ENCODE measurements at regions not wholly inside any gene's neighbourhood (a gene's known extent, or its start where the extent isn't known, plus 50 kb on each side); places are given as distances from the start of the nearest gene placed in this dataset.
"Not testable (repeated sequence)": the region's sequence is repeated elsewhere in the genome, so short reads cannot be mapped to it uniquely, and the experiment has no call there.

DNA sequence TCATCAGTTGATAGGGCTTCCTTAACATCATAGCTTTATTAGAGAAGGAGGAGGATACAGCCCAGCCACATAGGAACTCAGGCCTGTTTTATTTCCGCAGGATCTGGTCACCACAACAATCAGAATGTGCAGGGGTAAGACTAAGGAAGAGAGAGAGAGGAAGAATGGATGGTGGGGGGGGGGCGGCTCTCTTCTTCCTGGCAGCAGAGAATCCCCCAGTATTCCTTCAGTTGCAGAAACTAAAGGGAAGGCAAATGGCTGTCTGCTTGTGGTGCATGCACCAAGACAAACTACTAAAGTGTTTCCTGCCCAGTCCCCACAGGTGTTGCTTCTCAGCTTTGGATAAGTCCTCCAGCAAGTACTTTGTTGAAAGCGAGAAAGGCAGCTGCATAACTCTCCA is 96.4 kb upstream of the NBPF19 start:
- H3K4me2 ChIP-seq (ENCODE audit: low read length); CTCF ChIA-PET (ENCODE audit: unreplicated experiment); H3K36me3 ChIP-seq (ENCODE audit: insufficient read depth, low read length); H2AFZ ChIP-seq (ENCODE audit: low read length); BruUV-seq (replicated peaks); H3K4me3 ChIP-seq (ENCODE audit: low read depth, low read length, poor library complexity, severe bottlenecking); H3K9me2 ChIP-seq (ENCODE audit: insufficient read depth, low read length); H3K9me3 ChIP-seq (ENCODE audit: low read length); H3K79me2 ChIP-seq (ENCODE audit: insufficient read depth, low read depth, low read length); intact Hi-C loops (cut with micrococcal nuclease; ENCODE audit: unreplicated experiment); POLR2A ChIA-PET; H4K20me1 ChIP-seq (ENCODE audit: insufficient read depth, low read length); H3K4me1 ChIP-seq (ENCODE audit: insufficient read depth, low read length, poor library complexity, severe bottlenecking); DNase-seq (ENCODE audit: low spot score): not testable (repeated sequence)
- H3K27ac ChIP-seq (ENCODE audit: low read depth, low read length, poor library complexity, severe bottlenecking) = peak overlapping the region; percentile 40

DNA sequence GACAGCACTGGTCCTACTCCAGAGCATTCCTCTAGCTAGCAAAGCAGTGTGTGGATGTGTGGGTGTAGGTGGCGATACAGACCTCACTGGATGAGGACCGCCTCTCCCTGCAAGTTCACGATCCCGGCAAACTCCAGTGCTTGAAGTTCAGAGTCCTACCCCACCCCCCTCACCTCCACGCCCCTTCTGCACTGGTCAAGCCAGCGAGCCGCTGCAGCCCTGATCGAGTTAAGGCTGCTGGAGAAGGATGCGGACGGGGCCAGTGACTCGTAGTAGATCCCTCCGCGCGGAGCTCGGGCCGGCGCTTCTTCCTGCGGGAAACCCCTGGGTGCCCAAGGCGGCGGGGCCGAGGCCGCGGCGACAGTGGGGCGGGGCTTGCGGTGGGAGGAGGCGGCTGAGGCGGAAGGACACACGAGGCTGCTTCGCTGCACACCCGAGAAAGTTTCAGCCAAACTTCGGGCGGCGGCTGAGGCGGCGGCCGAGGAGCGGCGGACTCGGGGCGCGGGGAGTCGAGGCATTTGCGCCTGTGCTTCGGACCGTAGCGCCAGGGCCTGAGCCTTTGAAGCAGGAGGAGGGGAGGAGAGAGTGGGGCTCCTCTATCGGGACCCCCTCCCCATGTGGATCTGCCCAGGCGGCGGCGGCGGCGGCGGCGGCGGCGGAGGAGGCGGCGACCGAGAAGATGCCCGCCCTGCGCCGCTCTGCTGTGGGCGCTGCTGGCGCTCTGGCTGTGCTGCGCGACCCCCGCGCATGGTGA is 84.5 kb upstream of the NBPF19 start:
- BruUV-seq (replicated peaks); H3K27ac ChIP-seq (ENCODE audit: low read depth, low read length, poor library complexity, severe bottlenecking); H3K79me2 ChIP-seq (ENCODE audit: insufficient read depth, low read depth, low read length); H4K20me1 ChIP-seq (ENCODE audit: insufficient read depth, low read length); CTCF ChIA-PET (ENCODE audit: unreplicated experiment); intact Hi-C loops (cut with micrococcal nuclease; ENCODE audit: unreplicated experiment); POLR2A ChIA-PET; H3K4me1 ChIP-seq (ENCODE audit: insufficient read depth, low read length, poor library complexity, severe bottlenecking); H3K9me2 ChIP-seq (ENCODE audit: insufficient read depth, low read length); H3K36me3 ChIP-seq (ENCODE audit: insufficient read depth, low read length); H3K9me3 ChIP-seq (ENCODE audit: low read length): not testable (repeated sequence)
- Histone ChIP-seq H2AFZ (ENCODE audit: low read length) (peak overlapping the region; percentile 54; the same call in 1 of the 2 replicates), H3K4me2 (ENCODE audit: low read length) (peak overlapping the region; percentile 61), H3K4me3 (ENCODE audit: low read depth, low read length, poor library complexity, severe bottlenecking) (peak overlapping the region; percentile 65)
- DNase-seq (ENCODE audit: low spot score) = peak; percentile 60

DNA sequence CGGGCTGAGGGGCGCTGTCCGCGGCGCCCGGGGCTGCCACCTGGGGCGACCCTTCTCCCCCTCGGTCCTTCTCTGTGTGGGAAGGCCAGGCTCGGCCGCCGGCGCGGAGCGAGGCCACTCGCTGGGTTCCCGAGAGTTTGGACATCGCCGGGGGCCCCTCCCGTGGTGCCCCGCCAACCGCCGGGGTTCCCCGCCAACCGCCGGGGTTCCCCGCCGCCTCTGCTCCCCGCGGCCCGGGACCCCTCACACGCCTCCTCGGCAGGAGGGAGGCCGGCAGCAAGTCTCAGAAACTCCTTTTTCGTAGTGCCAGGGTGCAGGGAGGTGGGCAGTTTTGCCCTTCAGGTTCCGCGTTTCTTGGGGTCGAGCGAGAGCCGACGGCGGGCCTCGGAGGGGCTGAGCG is 83.9 kb upstream of the NBPF19 start:
- H3K9me2 ChIP-seq (ENCODE audit: insufficient read depth, low read length); CTCF ChIA-PET (ENCODE audit: unreplicated experiment); H3K27ac ChIP-seq (ENCODE audit: low read depth, low read length, poor library complexity, severe bottlenecking); POLR2A ChIA-PET; H3K4me2 ChIP-seq (ENCODE audit: low read length); H4K20me1 ChIP-seq (ENCODE audit: insufficient read depth, low read length); H3K9me3 ChIP-seq (ENCODE audit: low read length); BruUV-seq (replicated peaks); H3K79me2 ChIP-seq (ENCODE audit: insufficient read depth, low read depth, low read length); H3K4me1 ChIP-seq (ENCODE audit: insufficient read depth, low read length, poor library complexity, severe bottlenecking); H2AFZ ChIP-seq (ENCODE audit: low read length); H3K36me3 ChIP-seq (ENCODE audit: insufficient read depth, low read length); intact Hi-C loops (cut with micrococcal nuclease; ENCODE audit: unreplicated experiment); DNase-seq (ENCODE audit: low spot score): not testable (repeated sequence)
- H3K4me3 ChIP-seq (ENCODE audit: low read depth, low read length, poor library complexity, severe bottlenecking) = peak overlapping the region; percentile 65

DNA sequence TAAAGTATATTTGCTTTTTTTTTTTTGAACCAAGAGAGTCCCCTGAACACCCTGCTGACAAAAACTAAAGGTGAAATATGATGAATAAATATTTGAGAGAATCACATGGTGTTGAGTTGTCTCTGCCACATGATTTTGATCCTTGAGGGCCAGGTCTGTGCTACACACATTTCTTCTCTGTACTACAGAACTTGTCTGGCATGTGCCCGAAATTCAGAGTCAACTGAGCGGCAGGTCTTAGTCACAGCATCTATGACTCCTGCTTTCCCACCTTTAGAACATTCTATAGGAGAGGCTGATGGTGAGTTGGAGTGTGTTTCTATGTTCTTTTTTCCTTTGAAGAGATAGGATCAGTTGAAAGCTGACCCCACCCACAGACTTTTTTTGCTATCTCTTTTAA is 79.0 kb upstream of the NBPF19 start:
- POLR2A ChIA-PET; H3K4me3 ChIP-seq (ENCODE audit: low read depth, low read length, poor library complexity, severe bottlenecking); intact Hi-C loops (cut with micrococcal nuclease; ENCODE audit: unreplicated experiment); H3K79me2 ChIP-seq (ENCODE audit: insufficient read depth, low read depth, low read length); H3K9me3 ChIP-seq (ENCODE audit: low read length); H4K20me1 ChIP-seq (ENCODE audit: insufficient read depth, low read length); H3K36me3 ChIP-seq (ENCODE audit: insufficient read depth, low read length); H3K4me2 ChIP-seq (ENCODE audit: low read length); H3K27ac ChIP-seq (ENCODE audit: low read depth, low read length, poor library complexity, severe bottlenecking); DNase-seq (ENCODE audit: low spot score); BruUV-seq (replicated peaks); H2AFZ ChIP-seq (ENCODE audit: low read length); CTCF ChIA-PET (ENCODE audit: unreplicated experiment); H3K9me2 ChIP-seq (ENCODE audit: insufficient read depth, low read length); H3K4me1 ChIP-seq (ENCODE audit: insufficient read depth, low read length, poor library complexity, severe bottlenecking): not testable (repeated sequence)

DNA sequence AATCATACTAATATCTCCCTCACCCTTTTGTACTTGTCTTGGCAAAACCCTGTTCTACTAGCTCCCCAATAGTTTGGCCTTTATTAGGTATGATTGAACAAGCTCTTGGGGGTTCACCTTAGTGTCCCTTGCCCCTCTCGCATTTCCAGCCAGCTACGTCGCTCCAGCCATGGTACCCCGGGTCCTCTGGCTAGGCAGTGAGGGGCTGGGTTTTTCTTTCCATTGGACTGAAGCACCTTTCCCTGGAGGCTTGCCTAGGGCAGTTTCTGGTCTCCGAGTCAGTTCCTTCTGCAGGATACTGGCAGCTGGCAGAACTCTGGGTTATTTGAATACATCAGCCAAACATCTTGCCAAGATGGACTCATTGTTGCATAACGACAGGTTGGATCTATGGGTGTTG is 76.3 kb upstream of the NBPF19 start:
- H3K4me2 ChIP-seq (ENCODE audit: low read length); H3K79me2 ChIP-seq (ENCODE audit: insufficient read depth, low read depth, low read length); POLR2A ChIA-PET; H4K20me1 ChIP-seq (ENCODE audit: insufficient read depth, low read length); H2AFZ ChIP-seq (ENCODE audit: low read length); H3K4me1 ChIP-seq (ENCODE audit: insufficient read depth, low read length, poor library complexity, severe bottlenecking); H3K4me3 ChIP-seq (ENCODE audit: low read depth, low read length, poor library complexity, severe bottlenecking); H3K36me3 ChIP-seq (ENCODE audit: insufficient read depth, low read length); H3K9me3 ChIP-seq (ENCODE audit: low read length); CTCF ChIA-PET (ENCODE audit: unreplicated experiment); intact Hi-C loops (cut with micrococcal nuclease; ENCODE audit: unreplicated experiment); H3K27ac ChIP-seq (ENCODE audit: low read depth, low read length, poor library complexity, severe bottlenecking); DNase-seq (ENCODE audit: low spot score); H3K9me2 ChIP-seq (ENCODE audit: insufficient read depth, low read length); BruUV-seq (replicated peaks): not testable (repeated sequence)

DNA sequence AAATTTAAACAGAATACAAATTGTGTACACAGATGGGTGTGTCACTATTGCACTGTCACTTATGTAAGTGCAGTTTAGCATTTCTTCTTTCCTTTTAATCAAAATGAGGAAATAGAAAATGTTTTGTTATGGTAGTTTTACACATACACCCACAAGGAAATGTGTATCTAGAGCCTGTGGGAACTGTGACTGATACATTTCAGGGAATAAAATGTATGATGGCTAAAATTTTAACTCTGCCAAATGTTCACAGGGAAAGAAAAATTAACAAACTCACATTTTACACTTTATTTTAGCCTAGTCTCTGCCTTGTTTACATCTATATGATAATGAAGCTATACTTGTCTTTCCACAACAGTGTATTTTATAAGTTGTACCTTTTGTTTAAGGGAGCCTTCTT is 66.4 kb upstream of the NBPF19 start:
- CTCF ChIA-PET (ENCODE audit: unreplicated experiment); DNase-seq (ENCODE audit: low spot score); H3K79me2 ChIP-seq (ENCODE audit: insufficient read depth, low read depth, low read length); H3K9me2 ChIP-seq (ENCODE audit: insufficient read depth, low read length); H3K4me2 ChIP-seq (ENCODE audit: low read length); H3K27ac ChIP-seq (ENCODE audit: low read depth, low read length, poor library complexity, severe bottlenecking); H3K36me3 ChIP-seq (ENCODE audit: insufficient read depth, low read length); POLR2A ChIA-PET; H4K20me1 ChIP-seq (ENCODE audit: insufficient read depth, low read length); H3K9me3 ChIP-seq (ENCODE audit: low read length); BruUV-seq (replicated peaks); H3K4me3 ChIP-seq (ENCODE audit: low read depth, low read length, poor library complexity, severe bottlenecking); H3K4me1 ChIP-seq (ENCODE audit: insufficient read depth, low read length, poor library complexity, severe bottlenecking); H2AFZ ChIP-seq (ENCODE audit: low read length); intact Hi-C loops (cut with micrococcal nuclease; ENCODE audit: unreplicated experiment): not testable (repeated sequence)

DNA sequence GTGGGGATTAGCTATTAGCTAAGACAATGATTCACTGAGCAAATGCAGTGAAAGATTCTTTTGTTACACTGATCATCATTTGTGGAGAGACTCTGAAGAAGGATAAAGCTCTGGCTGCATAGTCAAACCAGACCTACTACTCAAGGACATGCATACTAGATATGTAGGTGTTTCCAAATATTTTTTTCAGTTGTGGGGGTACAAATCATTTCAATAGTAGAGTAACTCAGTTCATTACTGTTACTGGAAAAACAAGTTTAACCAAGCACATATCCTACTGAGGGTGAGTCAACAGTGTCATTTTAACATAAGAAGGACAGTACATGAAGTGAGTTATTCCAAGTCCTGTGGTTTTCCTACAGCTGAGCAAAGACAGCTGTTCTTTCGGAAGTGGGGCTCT is 59.5 kb upstream of the NBPF19 start:
- intact Hi-C loops (cut with micrococcal nuclease; ENCODE audit: unreplicated experiment); POLR2A ChIA-PET; H3K36me3 ChIP-seq (ENCODE audit: insufficient read depth, low read length); H4K20me1 ChIP-seq (ENCODE audit: insufficient read depth, low read length); H3K4me1 ChIP-seq (ENCODE audit: insufficient read depth, low read length, poor library complexity, severe bottlenecking); BruUV-seq (replicated peaks); H3K4me2 ChIP-seq (ENCODE audit: low read length); H2AFZ ChIP-seq (ENCODE audit: low read length); H3K4me3 ChIP-seq (ENCODE audit: low read depth, low read length, poor library complexity, severe bottlenecking); H3K9me3 ChIP-seq (ENCODE audit: low read length); H3K27ac ChIP-seq (ENCODE audit: low read depth, low read length, poor library complexity, severe bottlenecking); H3K9me2 ChIP-seq (ENCODE audit: insufficient read depth, low read length); DNase-seq (ENCODE audit: low spot score); H3K79me2 ChIP-seq (ENCODE audit: insufficient read depth, low read depth, low read length); CTCF ChIA-PET (ENCODE audit: unreplicated experiment): not testable (repeated sequence)
